ENCODE measurements at regions not wholly inside any gene's neighbourhood (a gene's known extent, or its start where the extent isn't known, plus 50 kb on each side); places are given as distances from the start of the nearest gene placed in this dataset.

- DNase-seq: no peak
These were observed 558.7 kb upstream of the USP15 start for GRCh38 chr12:61701471-61701870.

GRCh38 chr12:61706783-61707182 lies 553.4 kb upstream of the USP15 start:
- DNase-seq: no peak

GRCh38 chr12:61713121-61713520 lies 547.1 kb upstream of the USP15 start:
- DNase-seq: no peak

DNA sequence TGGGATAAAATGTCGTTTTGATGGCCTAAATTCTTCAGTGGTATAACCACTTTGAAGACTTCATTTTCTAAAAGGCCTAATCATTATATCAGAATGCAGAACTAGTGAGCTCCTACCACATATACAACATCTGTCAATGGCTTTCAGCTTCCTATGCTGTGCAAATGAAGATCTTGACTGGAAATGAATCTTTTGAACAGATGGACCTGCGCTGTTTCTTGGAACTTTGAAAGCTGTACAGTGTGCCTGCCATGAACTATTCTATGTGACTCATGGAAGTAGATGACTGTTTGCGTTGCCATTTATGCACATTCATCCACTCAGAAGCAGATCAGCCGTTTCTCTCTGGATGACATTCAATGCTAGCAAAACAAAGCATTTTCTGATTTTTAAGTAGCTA lies 542.2 kb upstream of the USP15 start:
- DNase-seq: no peak

GRCh38 chr12:61739925-61740324 lies 520.3 kb upstream of the USP15 start:
- DNase-seq: no peak

DNA sequence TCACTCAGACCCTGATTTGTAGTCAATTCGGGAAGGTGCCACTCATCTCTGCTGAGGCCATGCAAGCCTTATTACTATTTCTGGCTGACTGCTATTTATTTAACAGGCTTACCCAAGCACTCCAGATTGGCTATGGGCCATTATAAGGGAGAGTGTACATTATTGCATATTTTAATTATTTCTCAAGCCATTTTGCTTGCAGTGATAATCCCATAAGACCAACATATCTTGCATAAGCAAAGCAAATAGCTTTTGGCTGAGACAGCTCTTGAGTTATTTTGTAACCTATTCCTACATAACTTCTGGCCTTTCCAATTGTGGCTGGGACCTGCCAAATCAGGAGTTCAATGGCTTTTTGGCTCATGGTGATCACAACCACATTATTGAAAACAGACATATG lies 509.6 kb upstream of the USP15 start:
- DNase-seq: no peak

DNA sequence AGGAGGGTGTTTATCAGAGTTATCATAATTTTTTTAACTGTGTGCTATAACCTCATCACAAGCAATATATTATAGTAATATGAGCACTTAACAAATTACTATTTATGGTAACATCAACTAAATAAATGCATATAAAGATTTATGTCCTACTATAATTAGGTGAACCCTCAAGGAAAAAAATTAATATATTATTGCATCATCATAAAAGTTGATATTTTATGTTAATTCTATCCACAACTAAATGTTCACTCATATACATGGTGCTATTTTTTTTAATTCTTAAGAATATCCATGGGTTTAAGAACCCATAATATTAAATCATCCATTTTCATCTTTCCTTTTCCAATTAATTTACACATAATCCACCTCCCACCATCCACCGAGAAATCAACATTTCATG lies 506.0 kb upstream of the USP15 start:
- no peak for DNase-seq

DNA sequence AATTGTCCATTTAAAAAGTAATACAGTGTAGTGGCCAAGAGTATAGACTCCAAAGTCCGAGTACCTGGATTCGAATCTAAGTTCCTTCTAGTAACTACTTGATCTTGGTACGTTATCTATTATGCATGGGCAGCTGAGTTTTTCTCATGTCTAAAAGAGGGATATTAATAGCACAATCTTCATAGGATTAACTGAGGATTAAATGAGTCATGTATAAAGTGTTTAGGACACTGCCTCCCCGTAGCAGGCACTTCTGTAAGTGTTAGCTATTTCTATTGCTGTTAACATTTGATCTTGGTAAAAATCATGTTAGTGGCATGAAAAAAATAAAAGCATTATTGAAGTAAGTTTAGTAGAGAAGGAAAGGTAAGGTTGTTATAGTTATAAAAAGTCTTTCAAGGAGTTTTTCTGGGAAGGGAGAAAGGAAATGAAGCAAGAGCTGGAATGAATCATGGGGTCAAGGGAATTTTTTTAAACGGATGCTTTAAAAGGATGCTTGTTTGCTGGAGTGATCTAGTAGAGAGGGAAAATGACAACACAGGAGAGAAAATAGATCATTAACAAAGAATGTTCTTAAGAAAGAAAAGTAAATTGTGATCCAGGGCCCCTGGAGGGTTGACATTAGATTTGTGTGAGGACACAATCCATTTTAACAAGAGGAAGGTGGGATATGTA lies 502.2 kb upstream of the USP15 start:
- no peak for DNase-seq

GRCh38 chr12:61758661-61759060 lies 501.5 kb upstream of the USP15 start:
- DNase-seq: no peak

DNA sequence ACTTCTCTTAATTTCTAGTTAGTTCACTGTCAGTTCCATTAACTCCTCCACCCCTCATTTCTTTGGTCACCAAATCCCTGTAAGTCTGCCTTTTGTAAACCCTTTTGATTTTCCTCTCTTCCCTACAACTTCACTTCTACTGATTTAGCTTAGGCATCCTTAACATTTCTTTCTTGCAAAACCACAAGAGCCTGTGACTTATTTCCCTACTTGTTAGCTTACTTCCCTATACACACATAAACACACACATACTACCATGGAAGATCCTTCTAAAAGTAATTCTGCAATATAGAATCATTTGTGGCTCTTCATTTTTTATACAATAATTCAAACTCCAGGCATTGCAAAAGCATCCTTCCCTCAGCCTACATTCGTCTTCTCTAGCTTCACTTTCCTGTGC lies 494.3 kb upstream of the USP15 start:
- DNase-seq: no peak

GRCh38 chr12:61780435-61780834 lies 479.8 kb upstream of the USP15 start:
- no peak for DNase-seq

DNA sequence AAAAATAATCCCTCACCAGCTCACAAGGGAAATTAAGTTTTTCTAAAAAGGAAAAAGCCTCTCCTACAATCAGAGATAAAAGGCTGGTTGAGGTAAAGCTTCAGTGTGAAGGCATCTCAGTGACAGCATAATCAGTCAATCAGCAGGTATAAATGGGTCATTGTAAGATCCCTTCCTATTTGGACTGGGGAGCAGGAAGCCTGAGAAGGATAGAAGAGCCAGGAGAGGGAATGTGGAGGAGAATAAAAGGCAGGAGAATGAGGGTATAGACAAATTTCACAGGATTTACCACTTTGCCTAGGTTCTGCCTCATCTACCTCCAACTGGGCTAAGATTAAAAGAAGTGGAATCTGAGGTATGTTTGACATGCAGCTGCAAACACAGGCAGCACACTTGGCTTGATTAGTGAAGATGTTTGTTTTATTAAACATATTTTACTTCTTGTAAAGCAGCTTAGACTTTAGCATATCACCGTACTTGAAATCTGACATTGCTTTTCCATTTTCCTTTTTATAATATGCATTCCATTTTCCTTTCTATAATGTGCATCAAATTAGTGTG lies 479.1 kb upstream of the USP15 start:
- DNase-seq: no peak

- no peak for DNase-seq
These were observed 463.4 kb upstream of the USP15 start for GRCh38 chr12:61796846-61797245.

DNA sequence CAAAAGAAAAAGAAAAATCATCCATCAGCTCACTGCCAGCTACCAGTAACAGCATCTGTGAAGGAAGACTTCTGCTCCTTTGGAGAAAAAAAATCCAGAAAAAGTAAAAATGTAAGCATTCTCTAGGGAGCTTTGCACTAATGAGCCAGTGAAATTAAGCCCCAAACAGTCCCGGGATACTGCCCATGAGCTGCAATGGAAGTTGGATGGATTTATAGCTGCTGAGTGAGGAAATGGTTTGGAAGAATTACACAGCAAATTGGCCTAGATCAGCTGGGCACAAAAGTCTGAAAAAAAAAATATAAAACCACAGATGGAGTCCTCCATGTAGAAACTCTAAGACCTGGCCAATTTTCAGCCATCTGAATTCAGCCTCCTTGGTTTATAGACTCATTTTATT lies 462.9 kb upstream of the USP15 start:
- no peak for DNase-seq

GRCh38 chr12:61798778-61799177 lies 461.4 kb upstream of the USP15 start:
- DNase-seq: no peak

- no peak for DNase-seq
These were observed 455.9 kb upstream of the USP15 start for GRCh38 chr12:61804301-61804700.

GRCh38 chr12:61808856-61809255 lies 451.3 kb upstream of the USP15 start:
- DNase-seq: no peak

- DNase-seq: no peak
These were observed 449.7 kb upstream of the USP15 start for GRCh38 chr12:61810486-61810885.

GRCh38 chr12:61821381-61821780 lies 438.8 kb upstream of the USP15 start:
- no peak for DNase-seq

GRCh38 chr12:61823102-61823501 lies 437.1 kb upstream of the USP15 start:
- DNase-seq: no peak

GRCh38 chr12:61846765-61847164 lies 413.4 kb upstream of the USP15 start:
- DNase-seq: no peak

GRCh38 chr12:61848893-61849292 lies 411.3 kb upstream of the USP15 start:
- DNase-seq: no peak

GRCh38 chr12:61853945-61854344 lies 406.3 kb upstream of the USP15 start:
- DNase-seq: no peak

GRCh38 chr12:61854902-61855301 lies 405.3 kb upstream of the USP15 start:
- no peak for DNase-seq

GRCh38 chr12:61857968-61858367 lies 402.2 kb upstream of the USP15 start:
- no peak for DNase-seq
